KMS-11 (cell line): ENCODE measurements at regions not wholly inside any gene's neighbourhood (a gene's known extent, or its start where the extent isn't known, plus 50 kb on each side); places are given as distances from the start of the nearest gene placed in this dataset.

Source experiments
- H2AFZ ChIP-seq: fragments of 200-600 bp; sonication (generic); 2 replicates; pipeline ENCODE4 v1.6.1; 2016; ENCODE audit warnings: antibody characterized with exemption, mixed run types, low read depth
- H3K27ac ChIP-seq: fragments of 200-600 bp; sonication (generic); 2 replicates; pipeline ENCODE4 v1.6.1; 2016; ENCODE audit warnings: mild to moderate bottlenecking, mixed run types
- H3K27me3 ChIP-seq: fragments of 200-600 bp; sonication (generic); 2 replicates; pipeline ENCODE4 v1.6.1; 2017; ENCODE audit warnings: mild to moderate bottlenecking, low read depth, mixed run types, moderate library complexity; ENCODE audit not compliant: insufficient read depth
- H3K36me3 ChIP-seq: fragments of 200-600 bp; sonication (generic); 2 replicates; pipeline ENCODE4 v1.6.1; 2017; ENCODE audit warnings: mild to moderate bottlenecking, mixed run types; ENCODE audit not compliant: insufficient read depth
- H3K4me1 ChIP-seq: fragments of 200-600 bp; sonication (generic); 2 replicates; pipeline ENCODE4 v1.6.1; 2016; ENCODE audit warnings: mild to moderate bottlenecking, low read depth, mixed run types; ENCODE audit not compliant: poor library complexity, severe bottlenecking
- H3K4me2 ChIP-seq: fragments of 200-600 bp; sonication (generic); 2 replicates; pipeline ENCODE4 v1.7.0; 2016; ENCODE audit warnings: mild to moderate bottlenecking, mixed run types
- H3K4me3 ChIP-seq: fragments of 200-600 bp; sonication (generic); IDR thresholded peaks from 2 replicates; pipeline ENCODE4 v1.6.1; 2017; ENCODE audit warnings: low read depth, low read length, mixed read lengths; ENCODE audit not compliant: insufficient read depth
- H3K79me2 ChIP-seq: fragments of 200-600 bp; sonication (generic); 2 replicates; pipeline ENCODE4 v1.6.1; 2016; ENCODE audit warnings: low read depth, mixed run types; ENCODE audit not compliant: insufficient read depth
- H3K9ac ChIP-seq: fragments of 200-600 bp; sonication (generic); 2 replicates; pipeline ENCODE4 v1.6.1; 2016; ENCODE audit warnings: mild to moderate bottlenecking, mixed run types
- H4K20me1 ChIP-seq: fragments of 200-600 bp; sonication (generic); 2 replicates; pipeline ENCODE4 v1.6.1; 2016; ENCODE audit warnings: mild to moderate bottlenecking, mixed run types; ENCODE audit not compliant: insufficient read depth
- CTCF ChIP-seq: fragments of 200-600 bp; sonication (generic); conservative IDR thresholded peaks from 2 replicates; pipeline ENCODE4 v1.6.1; 2017; ENCODE audit warnings: low read depth, mild to moderate bottlenecking, antibody characterized with exemption, low read length, moderate library complexity, mixed read lengths

GRCh38 chr14:41549821-41550607 lies 56.7 kb upstream of the LRFN5 start:
- no peaks in the 10 kb centered on the region for H4K20me1 ChIP-seq
- no peak overlapping the region for H2AFZ ChIP-seq
- H3K27ac ChIP-seq: no peak overlapping the region
- no peaks in the 10 kb centered on the region for H3K36me3 ChIP-seq
- H3K27me3 ChIP-seq: no peaks in the 10 kb centered on the region
- H3K4me1 ChIP-seq: no peaks in the 10 kb centered on the region
- no peaks in the 10 kb centered on the region for H3K79me2 ChIP-seq
- TF ChIP-seq CTCF: no peak
- H3K9ac ChIP-seq: no peak overlapping the region
- no peak overlapping the region for H3K4me2 ChIP-seq
- H3K4me3 ChIP-seq: no peak overlapping the region

DNA sequence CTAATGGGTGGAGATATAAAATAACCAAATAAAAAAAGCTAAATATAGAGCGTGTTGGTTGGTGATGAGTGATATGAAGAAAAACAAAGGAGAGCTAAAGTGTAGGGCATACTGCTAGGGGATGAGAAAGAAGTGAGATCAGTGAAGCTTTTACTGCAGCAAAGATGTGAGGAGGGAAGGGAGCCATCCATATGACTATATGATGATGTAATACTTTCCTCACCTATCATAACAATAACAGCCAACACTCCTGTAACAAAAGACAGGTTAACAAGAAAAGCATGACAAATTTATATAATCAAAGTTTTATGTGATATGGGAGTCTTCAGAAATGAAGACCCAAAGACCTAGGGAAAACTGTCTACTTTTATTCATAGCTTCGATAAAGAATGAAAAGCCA lies 57.4 kb upstream of the LRFN5 start:
- H3K27me3 ChIP-seq: no peaks in the 10 kb centered on the region
- H2AFZ ChIP-seq: no peak overlapping the region
- no peak overlapping the region for H3K4me2 ChIP-seq
- H3K4me3 ChIP-seq: no peak overlapping the region
- no peak for TF ChIP-seq CTCF
- no peaks in the 10 kb centered on the region for H4K20me1 ChIP-seq
- no peaks in the 10 kb centered on the region for H3K4me1 ChIP-seq
- H3K79me2 ChIP-seq: no peaks in the 10 kb centered on the region
- no peak overlapping the region for H3K27ac ChIP-seq
- no peaks in the 10 kb centered on the region for H3K36me3 ChIP-seq
- no peak overlapping the region for H3K9ac ChIP-seq

DNA sequence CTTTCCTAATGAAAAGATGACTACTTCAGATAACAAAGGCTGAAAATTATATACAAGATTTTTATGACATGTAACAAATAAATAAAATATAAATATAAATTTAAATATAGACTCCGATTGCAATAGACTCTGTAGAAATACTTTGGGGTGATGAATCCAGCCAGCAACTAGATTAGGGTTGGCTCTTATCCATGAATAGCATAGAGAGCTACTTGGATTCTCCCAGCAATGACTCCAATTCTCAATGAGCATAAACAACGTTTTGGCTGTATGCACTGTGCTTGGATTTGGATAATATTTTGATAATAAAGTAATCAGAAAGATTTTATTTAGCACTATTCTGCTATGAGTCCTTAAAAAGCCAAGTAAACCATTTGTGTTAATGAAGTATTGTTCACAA lies 58.0 kb upstream of the LRFN5 start:
- TF ChIP-seq CTCF: no peak
- Histone ChIP-seq H3K9ac (no peak overlapping the region), H3K27ac (no peak overlapping the region), H2AFZ (no peak overlapping the region), H3K4me1 (no peaks in the 10 kb centered on the region), H3K4me3 (no peak overlapping the region), H4K20me1 (no peaks in the 10 kb centered on the region), H3K4me2 (no peak overlapping the region), H3K27me3 (no peaks in the 10 kb centered on the region), H3K36me3 (no peaks in the 10 kb centered on the region), H3K79me2 (no peaks in the 10 kb centered on the region)

- Histone ChIP-seq H3K79me2 (no peaks in the 10 kb centered on the region), H3K4me3 (no peak overlapping the region), H3K4me1 (no peaks in the 10 kb centered on the region), H3K9ac (no peak overlapping the region), H4K20me1 (no peaks in the 10 kb centered on the region), H3K27me3 (no peaks in the 10 kb centered on the region), H2AFZ (no peak overlapping the region), H3K4me2 (no peak overlapping the region), H3K27ac (no peak overlapping the region), H3K36me3 (no peaks in the 10 kb centered on the region)
- no peak for TF ChIP-seq CTCF
Measured at GRCh38 chr14:41541333-41541732, 65.3 kb upstream of the LRFN5 start.
